NCI-H128 (cell line): ENCODE measurements at regions not wholly inside any gene's neighbourhood (a gene's known extent, or its start where the extent isn't known, plus 50 kb on each side); places are given as distances from the start of the nearest gene placed in this dataset.

Experiments
- DNase-seq: peaks from one replicate; lab custom pipeline; 2025; ENCODE audit not compliant: unreplicated experiment; lab: John Stamatoyannopoulos, UW

DNA sequence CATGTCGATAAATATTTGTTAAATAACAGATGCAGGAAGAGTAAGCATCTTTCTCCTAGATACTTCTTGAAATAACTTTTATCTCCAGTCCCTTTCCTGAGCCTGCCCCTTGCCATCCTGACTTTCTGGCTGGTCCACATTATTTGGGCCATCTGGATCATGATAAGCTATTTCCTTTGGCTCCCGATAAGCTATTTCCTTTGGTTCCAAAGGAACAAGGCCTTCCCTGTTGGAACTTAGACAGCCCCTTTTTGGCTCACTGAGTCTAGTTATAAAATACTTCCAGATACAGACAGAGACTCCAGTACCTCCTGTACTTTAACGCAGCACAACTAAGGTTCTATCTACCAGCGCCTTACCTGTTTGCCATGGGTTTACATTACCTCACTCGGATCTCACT lies 205.3 kb upstream of the CCDC150 start:
- no peak for DNase-seq

DNA sequence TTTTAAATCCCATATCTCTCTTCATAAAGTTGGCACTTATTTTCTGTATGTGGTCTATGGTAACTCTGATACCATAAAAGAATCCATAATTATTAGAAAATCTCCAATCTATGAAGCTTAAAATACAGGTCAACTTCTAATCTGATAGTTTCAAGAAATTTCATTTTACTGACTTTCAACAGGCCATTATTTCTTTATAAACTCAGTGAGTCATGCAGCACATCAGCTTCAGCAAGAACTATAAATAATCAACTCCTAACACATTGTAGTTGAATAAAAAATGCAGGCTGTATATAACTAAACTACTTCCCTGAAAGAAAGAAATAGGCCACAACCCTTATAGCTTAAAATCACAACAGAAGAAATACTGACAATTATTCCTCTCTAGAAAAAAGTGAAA lies 204.3 kb upstream of the CCDC150 start:
- DNase-seq, result no peak

DNA sequence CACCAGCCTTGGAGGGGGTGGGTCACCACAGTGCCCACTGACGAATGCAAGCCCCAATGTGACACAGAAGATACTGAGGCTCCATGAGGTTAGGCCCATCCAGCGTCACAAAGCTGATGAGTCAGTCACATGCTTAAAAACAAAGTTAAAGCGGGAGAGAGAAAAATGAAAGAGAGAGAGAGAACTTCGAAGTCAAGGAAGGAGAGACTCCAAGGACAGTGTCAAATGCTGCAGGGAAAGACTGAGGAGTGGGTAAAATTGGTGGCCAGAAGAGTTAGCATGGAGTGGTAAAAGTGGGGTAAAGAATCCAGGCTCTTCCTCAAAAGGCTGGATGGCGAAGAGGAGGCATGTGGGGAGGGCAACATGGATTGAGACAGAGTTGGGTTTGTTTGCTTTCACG lies 201.9 kb upstream of the CCDC150 start:
- DNase-seq, result no peak

DNA sequence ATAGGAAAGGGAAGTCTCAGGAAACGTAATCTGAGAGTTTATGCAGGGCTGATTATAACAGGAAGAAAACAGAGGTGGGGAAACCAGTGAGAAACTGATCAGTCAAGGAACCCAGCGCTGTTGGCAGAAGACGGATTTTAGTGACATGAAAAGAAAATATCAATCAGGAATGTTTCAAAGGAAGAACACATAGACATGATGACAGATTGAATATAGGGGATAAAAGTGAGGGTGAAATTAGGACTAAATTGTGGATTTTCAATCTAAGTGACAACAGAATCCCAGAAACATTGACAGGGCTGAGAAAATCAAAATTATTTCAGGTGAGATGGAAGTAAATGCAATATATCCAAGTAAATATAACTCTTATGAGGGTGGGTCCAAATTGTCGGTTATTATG lies 199.8 kb upstream of the CCDC150 start:
- DNase-seq, result no peak

DNA sequence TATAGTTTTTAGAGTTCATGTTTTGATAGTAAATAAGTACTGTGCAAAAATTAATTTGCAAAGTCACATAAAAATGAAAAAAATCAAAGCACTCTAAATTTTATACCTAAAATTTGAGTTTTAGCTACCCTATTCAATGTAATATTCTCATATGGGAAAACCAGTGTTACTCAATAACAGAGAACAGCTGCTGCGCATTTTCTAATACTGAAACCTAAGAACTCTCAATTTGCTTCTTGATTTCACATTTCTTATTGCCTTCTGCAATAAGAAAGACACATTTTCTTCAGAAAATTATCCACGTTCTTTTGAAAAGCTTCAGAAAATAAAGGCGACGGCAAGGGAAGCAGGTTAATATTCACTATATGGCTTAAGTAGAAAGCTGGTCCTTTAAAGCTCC lies 199.1 kb upstream of the CCDC150 start:
- DNase-seq, result no peak

DNA sequence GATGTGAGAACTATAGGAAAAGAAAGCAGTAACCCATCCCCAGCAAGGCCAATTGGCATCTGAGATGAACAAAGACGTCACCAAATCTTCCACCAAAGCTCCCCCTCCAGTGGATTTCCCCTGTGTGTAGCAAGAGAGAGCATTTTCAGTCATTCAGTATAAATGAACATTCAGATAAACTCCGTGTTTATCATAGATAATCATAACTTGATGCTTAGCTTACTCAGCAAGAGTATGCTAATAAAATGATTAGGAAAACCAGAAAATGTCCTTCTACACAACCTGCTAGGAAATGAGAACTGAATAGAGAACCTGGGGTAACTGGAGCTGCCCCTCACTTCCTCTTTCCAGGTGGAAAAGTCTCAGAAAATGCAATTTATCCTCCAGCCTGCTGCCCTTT lies 198.0 kb upstream of the CCDC150 start:
- no peak for DNase-seq

DNA sequence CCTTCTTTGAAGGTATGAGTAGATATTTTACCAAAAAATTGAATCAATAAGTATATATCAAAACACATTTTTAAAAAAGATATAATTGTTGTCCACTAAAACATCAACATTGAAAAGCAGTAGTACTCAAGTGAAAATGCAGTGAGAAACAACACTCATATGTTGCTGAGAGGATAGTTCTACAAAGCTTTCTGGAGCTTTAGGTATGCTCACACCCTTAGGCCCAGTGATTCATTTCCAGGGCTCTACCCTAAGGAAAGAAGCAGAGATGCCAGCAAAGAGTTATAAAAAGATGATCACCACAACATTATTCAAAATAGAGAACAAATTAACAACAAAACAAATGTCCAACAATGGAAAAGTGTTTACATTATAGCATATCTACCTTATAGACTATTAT lies 197.3 kb upstream of the CCDC150 start:
- no peak for DNase-seq

DNA sequence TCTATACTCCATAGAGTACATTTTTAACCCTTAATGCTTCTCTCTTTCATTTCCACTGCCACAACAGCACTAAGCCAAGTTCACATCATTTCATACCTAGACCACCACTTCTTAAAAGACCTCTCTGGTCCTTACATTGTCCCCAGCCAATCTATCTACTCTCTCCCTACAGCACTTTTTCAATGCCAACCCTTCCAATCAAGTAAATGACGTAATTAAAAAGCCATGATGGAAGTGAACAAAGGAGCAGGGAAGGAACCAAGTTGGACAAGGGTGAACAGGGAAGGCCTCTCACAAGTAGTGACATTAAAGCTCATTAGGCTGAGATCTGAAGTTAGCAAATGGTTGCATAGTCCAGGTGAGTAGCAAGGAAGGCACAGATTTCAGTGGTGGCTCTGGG lies 195.1 kb upstream of the CCDC150 start:
- no peak for DNase-seq

DNA sequence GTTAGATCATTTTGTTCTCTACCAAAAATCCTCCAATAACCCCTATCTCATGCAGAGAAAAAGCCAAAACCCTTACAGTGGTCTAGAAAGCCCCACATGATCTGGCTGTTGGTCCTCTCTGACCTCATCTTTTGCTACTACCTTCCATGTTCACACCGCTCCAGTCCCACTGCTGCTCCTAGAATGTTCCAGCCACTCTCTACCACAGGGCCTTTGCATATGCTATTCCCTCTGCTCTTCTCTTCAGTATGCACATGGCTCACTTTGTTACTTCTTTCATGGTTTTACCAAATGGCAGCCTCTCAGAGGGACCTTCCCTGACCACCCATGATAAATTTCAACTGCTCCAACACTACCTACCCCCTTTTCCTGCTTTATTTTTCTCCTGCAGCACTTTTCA lies 193.5 kb upstream of the CCDC150 start:
- no peak for DNase-seq

DNA sequence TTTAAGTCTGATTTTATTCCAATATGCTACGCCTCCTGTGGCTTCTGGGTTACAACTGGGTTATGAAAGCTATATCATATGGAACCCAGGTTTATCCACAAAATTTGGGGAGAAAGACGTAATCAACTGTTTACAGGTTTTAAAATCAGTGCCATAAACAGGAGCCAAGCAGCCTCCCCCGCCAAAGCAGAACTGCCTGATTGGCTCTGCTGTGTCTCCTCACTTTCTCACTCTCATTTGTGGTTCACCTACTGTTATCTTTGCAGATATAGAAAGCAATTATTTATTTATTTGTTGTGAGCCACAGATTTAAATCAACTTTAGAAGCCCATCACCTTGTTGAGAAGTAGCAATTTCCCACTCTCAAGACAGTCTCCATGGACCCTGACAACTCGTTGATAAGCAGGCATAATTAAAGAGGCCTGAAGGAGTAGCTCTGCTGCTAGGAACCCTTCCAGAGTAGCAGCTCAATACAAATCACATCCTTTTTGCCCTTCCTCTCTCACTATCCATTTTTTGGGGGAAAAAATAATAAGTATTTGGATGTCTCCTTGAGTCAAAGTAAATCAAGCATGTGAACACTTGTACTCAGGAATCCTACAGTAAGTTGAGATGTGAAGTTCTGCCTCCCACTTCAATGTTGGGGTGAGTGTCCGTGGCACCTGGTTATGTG lies 191.0 kb upstream of the CCDC150 start:
- no peak for DNase-seq

DNA sequence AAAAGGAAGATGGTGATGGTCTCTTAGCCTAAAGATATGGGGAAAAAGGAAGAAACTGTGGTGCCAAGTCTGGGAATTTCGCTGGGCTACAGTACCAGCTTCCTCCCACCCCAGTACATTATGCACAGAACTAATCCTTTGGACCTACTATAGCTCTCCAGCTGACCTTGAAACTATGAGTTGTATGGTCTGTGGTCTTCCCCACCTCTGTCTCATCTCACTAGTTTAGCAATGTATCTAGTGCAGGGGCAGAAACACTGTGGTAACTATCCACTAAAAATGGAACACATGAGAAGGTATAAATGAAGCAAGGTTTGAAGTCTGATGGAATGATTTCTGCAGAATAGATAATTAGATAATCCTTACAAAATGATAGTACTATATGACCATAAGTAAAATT lies 190.4 kb upstream of the CCDC150 start:
- no peak for DNase-seq

DNA sequence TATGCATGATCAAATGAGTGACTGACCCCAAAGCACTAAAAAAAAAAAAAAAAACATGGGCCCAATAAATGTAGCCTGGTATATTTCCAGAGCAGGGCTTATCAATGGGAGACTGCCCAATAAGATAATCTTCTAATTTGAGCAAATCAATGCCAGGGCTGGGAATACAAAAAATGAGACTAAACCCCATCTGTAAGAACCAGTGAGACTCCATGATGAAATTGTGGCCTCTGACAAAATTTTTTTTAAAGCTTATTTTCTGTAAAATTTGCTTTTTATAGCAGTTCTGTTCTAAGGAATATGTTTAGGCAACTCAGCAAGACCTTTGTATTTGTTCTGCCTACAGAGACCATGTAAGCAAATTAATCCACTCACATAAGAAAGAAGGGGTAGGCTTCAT lies 186.8 kb upstream of the CCDC150 start:
- no peak for DNase-seq

DNA sequence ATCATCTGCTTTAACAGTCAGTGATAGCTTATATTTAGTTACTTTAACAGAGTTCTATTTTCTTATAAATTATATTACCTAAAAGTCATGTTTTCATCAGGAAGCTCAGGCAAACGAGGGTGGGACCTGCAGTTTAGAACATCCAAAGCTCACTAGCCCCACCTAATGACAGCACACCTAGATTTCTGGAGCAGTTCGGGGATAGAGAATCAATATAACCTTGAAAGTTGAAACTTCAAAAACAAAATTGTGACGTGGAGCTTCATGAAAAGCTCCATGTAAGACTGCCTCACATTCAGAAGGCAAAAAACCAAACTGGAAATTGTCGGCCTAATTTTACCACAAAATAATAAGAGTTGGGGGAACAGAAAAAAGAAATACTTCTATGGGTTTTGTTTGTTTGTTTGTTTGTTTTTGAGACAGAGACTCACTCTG lies 185.9 kb upstream of the CCDC150 start:
- no peak for DNase-seq

DNA sequence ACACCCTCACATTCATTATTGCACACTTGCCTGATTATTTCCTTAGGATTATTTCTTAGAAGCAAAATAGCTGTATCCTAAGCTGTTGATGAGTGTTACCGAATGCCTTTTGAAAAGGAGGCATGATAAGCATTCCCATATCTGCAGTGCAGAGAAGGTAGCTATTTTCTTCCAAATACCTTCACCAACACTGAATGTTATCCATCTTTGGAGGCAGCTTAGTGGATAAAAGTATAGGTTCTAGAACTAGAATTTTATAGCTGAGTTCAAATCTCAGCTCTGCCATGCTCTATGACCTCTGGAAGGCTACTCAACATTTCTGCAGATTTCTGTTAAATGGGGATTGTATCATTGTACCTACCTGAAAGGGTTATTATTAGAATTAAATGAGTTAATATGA lies 185.0 kb upstream of the CCDC150 start:
- DNase-seq, result no peak

DNA sequence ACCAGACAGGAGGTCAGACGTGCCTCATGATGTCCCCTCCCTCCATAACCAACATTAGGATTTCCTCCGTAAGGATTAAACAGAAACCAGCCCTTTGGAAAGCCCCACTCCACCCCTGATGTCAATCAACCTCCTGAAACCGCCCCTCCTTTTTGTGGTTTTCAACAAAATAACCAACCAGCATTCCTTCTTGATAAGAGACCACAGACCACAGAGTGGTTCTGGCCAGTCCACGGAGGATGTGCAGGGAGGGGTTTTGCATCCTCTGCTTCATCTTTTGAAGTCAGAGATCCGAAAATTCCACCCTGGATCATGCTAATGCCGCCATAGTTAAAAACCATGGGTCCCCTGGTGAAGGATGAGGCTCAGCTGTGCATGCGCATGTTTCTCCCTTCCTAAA lies 180.0 kb upstream of the CCDC150 start:
- no peak for DNase-seq

DNA sequence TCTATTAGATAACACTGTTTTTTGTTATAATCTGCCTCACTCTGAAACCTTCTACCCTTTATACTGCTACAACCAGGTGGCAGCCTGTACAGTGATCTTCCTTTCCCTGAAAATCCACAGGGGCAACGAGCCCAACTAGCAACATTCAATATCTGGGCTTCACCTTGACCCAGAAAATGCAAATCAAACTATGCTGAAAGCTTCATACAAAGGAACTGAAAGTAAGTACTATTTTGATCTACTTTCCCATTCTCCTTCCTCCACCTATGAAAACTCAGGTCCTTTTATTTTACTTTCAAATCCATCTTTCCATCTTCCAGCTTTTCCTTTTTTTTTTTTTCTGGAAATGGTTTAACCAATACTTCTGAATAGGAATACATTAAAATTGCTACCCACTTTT lies 175.8 kb upstream of the CCDC150 start:
- no peak for DNase-seq

DNA sequence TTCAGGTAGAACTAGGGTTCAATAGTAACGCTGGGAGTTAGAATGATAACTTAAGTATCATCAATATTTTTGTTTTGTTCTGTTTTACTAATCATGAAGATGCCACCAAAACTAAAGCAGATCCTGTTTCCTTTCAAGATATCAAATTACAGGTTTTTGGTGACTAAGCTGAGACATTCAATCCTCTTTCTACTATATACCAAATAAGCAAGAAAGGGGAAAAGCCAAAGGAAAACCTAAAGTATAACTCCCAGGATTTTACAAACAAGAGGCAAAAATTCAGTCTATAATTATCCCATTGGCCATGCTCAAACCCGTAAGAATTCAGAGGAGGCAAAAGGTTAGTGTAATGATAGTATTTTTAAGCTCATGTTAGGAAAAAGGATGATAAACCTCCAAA lies 175.2 kb upstream of the CCDC150 start:
- no peak for DNase-seq

DNA sequence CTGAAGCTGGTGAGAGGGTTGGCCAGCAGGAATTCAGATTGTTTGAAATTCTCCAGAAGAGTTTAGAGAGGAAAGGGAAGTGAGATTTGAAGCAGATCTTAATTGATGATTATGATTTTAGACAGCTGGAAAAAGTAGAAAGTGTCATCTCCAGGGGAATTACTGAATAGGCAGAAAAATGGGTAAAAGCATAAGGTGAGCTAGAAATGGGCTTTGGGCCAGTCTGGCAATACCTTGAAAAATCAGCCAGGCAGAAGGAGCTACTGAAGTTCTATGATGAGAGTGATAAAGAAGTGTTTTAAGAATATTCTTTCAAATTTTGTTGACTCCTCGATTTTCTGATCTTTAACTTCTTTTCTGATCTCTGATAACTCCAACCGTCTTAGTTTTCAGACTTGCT lies 172.9 kb upstream of the CCDC150 start:
- no peak for DNase-seq

DNA sequence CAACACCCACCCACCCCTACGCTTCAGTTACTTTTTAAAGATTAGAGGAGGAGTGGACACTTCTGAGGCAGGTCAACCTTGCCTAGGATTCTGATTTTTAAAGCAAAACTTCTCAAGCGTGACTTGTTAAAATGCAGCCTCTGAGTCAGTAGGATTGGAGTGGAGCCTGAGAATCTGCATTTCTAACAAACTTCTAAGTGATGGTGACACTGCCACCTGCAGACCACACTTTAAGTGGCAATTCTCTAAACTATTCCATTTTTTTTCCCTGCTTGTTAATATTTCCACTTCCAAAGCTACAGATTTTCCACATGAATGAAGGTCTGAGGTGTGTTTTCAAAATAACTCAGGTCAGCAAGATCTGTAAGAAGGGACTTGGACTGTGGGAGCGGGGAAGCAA lies 171.1 kb upstream of the CCDC150 start:
- no peak for DNase-seq

DNA sequence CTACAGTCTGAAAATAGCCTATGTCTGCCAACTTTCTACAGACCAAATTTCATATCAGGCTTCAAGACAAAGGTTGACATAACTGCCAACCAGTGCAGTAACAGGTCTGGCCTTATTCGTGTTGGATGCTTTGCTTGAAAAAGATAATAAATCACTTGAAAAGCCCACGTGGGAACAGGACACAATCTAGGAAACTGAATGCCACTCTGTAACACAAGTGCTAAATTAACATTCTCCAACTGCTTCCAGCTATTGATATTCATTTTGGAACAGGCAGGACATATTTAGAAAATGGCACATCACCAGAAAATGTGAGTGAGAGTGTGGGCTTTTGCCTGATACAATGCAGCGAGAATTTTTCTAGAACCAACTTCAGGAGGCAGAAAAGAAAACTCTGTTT lies 165.9 kb upstream of the CCDC150 start:
- DNase-seq, result no peak

DNA sequence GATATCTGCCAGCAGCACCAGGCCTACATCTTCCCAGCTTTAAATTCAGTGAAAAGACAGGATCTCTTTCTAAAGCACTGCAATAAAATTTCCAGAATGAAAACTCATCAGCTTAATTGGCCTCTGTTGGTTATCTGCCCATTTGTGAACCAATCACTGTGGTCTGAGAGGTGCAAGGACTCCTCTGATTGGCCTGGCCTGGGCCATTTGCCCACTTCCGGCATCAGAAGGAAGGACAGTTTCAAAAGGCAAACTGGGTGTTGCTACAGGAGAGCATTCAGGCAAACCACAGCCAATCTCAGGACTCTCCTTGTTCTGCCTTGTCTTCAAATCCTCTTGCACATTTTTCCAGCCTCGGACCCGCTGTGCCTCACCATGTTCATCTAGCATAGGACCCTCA lies 163.9 kb upstream of the CCDC150 start:
- DNase-seq, result no peak

DNA sequence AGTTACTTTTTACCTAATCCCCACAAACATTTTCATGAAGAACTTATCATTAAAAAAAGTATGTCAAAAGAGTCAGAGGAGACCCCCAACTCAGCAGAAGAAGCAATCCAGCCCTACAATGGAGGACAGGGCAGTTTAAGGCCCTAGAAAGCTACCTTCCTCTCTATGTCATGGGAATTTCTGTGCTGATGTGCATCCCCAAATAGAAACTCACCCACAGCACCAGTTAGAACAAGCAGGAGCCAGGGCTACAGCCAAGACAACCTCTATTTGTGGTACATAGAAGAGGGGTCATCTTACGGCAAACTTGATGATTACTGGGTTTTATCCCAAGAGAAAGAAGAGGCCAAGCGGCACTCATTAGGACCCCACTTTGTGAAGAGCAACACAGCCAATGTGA lies 160.9 kb upstream of the CCDC150 start:
- no peak for DNase-seq

DNA sequence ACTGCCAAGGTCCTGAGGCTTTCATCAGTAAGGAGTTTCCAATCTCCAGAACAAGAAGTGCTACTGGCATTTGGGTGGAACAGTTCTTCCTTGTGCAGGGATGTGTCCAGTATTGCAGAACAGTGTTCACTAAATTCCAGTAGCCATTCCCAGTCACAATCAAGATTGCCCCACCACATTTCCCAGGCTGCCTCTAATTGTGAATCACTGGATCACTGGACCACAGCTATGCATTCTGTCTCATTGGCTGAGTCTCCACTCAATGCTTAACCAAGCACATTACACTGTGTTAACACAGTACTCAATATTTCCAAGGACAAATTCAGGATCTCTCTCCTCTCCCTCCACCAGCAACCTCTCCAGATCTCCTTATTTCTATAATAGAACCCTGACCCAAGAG lies 160.2 kb upstream of the CCDC150 start:
- no peak for DNase-seq
